ENCODE measurements at regions not wholly inside any gene's neighbourhood (a gene's known extent, or its start where the extent isn't known, plus 50 kb on each side); places are given as distances from the start of the nearest gene placed in this dataset.
"Not testable (repeated sequence)": the region's sequence is repeated elsewhere in the genome, so short reads cannot be mapped to it uniquely, and the experiment has no call there.

GRCh38 chr12:96117460-96117859 is 76.7 kb upstream of the ELK3 start:
- Mint-ChIP-seq H3K27ac (no peak overlapping the region), H3K27me3 (no peaks in the 10 kb centered on the region)

GRCh38 chr12:96120359-96121100 is 73.6 kb upstream of the ELK3 start:
- no peaks in the 10 kb centered on the region for H3K36me3 Mint-ChIP-seq
- H3K9me3 Mint-ChIP-seq (ENCODE audit: low read depth) = no peaks in the 10 kb centered on the region
- H3K27me3 Mint-ChIP-seq = no peaks in the 10 kb centered on the region
- H3K4me3 Mint-ChIP-seq = no peak overlapping the region
- H3K27ac Mint-ChIP-seq = no peak overlapping the region
- peaks cover 13% of the 10 kb centered on the region for H3K4me1 Mint-ChIP-seq (ENCODE audit: low read depth)

More at GRCh38 chr12:96117460-96117859, 76.7 kb upstream of the ELK3 start:
- no peak overlapping the region for H3K4me3 Mint-ChIP-seq
- no peaks in the 10 kb centered on the region for H3K9me3 Mint-ChIP-seq (ENCODE audit: low read depth)
- no peaks in the 10 kb centered on the region for H3K36me3 Mint-ChIP-seq
- H3K4me1 Mint-ChIP-seq (ENCODE audit: low read depth) = peaks cover 13% of the 10 kb centered on the region

- Mint-ChIP-seq H3K4me3 (no peak overlapping the region), H3K9me3 (ENCODE audit: low read depth) (no peaks in the 10 kb centered on the region), H3K36me3 (no peaks in the 10 kb centered on the region), H3K4me1 (ENCODE audit: low read depth) (peaks cover 13% of the 10 kb centered on the region), H3K27me3 (no peaks in the 10 kb centered on the region), H3K27ac (no peak overlapping the region)
Observed at GRCh38 chr12:96121271-96121711, 72.9 kb upstream of the ELK3 start.

GRCh38 chr12:96128292-96128691 is 65.9 kb upstream of the ELK3 start:
- not testable (repeated sequence) for H3K4me3 Mint-ChIP-seq; H3K9me3 Mint-ChIP-seq (ENCODE audit: low read depth)

GRCh38 chr12:96130396-96131059 is 63.6 kb upstream of the ELK3 start:
- Mint-ChIP-seq H3K27me3 (peaks cover 4% of the 10 kb centered on the region), H3K27ac (no peak overlapping the region), H3K36me3 (no peaks in the 10 kb centered on the region), H3K4me1 (ENCODE audit: low read depth) (peaks cover 12% of the 10 kb centered on the region), H3K4me3 (no peak overlapping the region), H3K9me3 (ENCODE audit: low read depth) (no peaks in the 10 kb centered on the region)

More at GRCh38 chr12:96128292-96128691, 65.9 kb upstream of the ELK3 start:
- H3K27me3 Mint-ChIP-seq; H3K27ac Mint-ChIP-seq; H3K4me1 Mint-ChIP-seq (ENCODE audit: low read depth); H3K36me3 Mint-ChIP-seq: not testable (repeated sequence)

GRCh38 chr12:96131230-96131788 is 62.9 kb upstream of the ELK3 start:
- Mint-ChIP-seq H3K27me3 (peaks cover 4% of the 10 kb centered on the region), H3K36me3 (no peaks in the 10 kb centered on the region), H3K27ac (no peak overlapping the region), H3K4me3 (no peak overlapping the region), H3K4me1 (ENCODE audit: low read depth) (peaks cover 16% of the 10 kb centered on the region), H3K9me3 (ENCODE audit: low read depth) (no peaks in the 10 kb centered on the region)

- H3K27ac Mint-ChIP-seq = no peak overlapping the region
- no peaks in the 10 kb centered on the region for H3K36me3 Mint-ChIP-seq
Observed at GRCh38 chr12:96132819-96133218, 61.4 kb upstream of the ELK3 start.

GRCh38 chr12:96134200-96134599 is 60.0 kb upstream of the ELK3 start:
- Mint-ChIP-seq H3K27me3 (peaks cover 4% of the 10 kb centered on the region), H3K9me3 (ENCODE audit: low read depth) (no peaks in the 10 kb centered on the region), H3K36me3 (no peaks in the 10 kb centered on the region), H3K4me3 (no peak overlapping the region), H3K27ac (no peak overlapping the region), H3K4me1 (ENCODE audit: low read depth) (peaks cover 24% of the 10 kb centered on the region)

More at GRCh38 chr12:96132819-96133218, 61.4 kb upstream of the ELK3 start:
- no peaks in the 10 kb centered on the region for H3K9me3 Mint-ChIP-seq (ENCODE audit: low read depth)
- H3K4me1 Mint-ChIP-seq (ENCODE audit: low read depth) = peaks cover 24% of the 10 kb centered on the region
- no peak overlapping the region for H3K4me3 Mint-ChIP-seq
- H3K27me3 Mint-ChIP-seq = peaks cover 4% of the 10 kb centered on the region

GRCh38 chr12:96136161-96136560 is 58.0 kb upstream of the ELK3 start:
- Mint-ChIP-seq H3K27me3 (peaks cover 2% of the 10 kb centered on the region), H3K27ac (peak overlapping the region; percentile 1), H3K4me3 (no peak overlapping the region), H3K36me3 (no peaks in the 10 kb centered on the region), H3K9me3 (ENCODE audit: low read depth) (peaks cover 3% of the 10 kb centered on the region), H3K4me1 (ENCODE audit: low read depth) (peaks cover 30% of the 10 kb centered on the region)

GRCh38 chr12:96136725-96137378 is 57.3 kb upstream of the ELK3 start:
- peak overlapping the region; percentile 1 for H3K27ac Mint-ChIP-seq
- no peaks in the 10 kb centered on the region for H3K36me3 Mint-ChIP-seq
- no peaks in the 10 kb centered on the region for H3K27me3 Mint-ChIP-seq
- H3K4me3 Mint-ChIP-seq = no peak overlapping the region
- peaks cover 27% of the 10 kb centered on the region for H3K4me1 Mint-ChIP-seq (ENCODE audit: low read depth)
- peaks cover 3% of the 10 kb centered on the region for H3K9me3 Mint-ChIP-seq (ENCODE audit: low read depth)

- peaks cover 3% of the 10 kb centered on the region for H3K9me3 Mint-ChIP-seq (ENCODE audit: low read depth)
- no peak overlapping the region for H3K27ac Mint-ChIP-seq
Observed at GRCh38 chr12:96140174-96140573, 54.0 kb upstream of the ELK3 start.

GRCh38 chr12:96141216-96141912 is 52.8 kb upstream of the ELK3 start:
- Mint-ChIP-seq H3K9me3 (ENCODE audit: low read depth) (peaks cover 3% of the 10 kb centered on the region), H3K27ac (no peak overlapping the region), H3K4me1 (ENCODE audit: low read depth) (peaks cover 35% of the 10 kb centered on the region), H3K27me3 (no peaks in the 10 kb centered on the region), H3K4me3 (no peak overlapping the region), H3K36me3 (no peaks in the 10 kb centered on the region)

More at GRCh38 chr12:96140174-96140573, 54.0 kb upstream of the ELK3 start:
- Mint-ChIP-seq H3K4me1 (ENCODE audit: low read depth) (peaks cover 40% of the 10 kb centered on the region), H3K4me3 (no peak overlapping the region), H3K27me3 (no peaks in the 10 kb centered on the region), H3K36me3 (no peaks in the 10 kb centered on the region)

- peaks cover 28% of the 10 kb centered on the region for H3K4me1 Mint-ChIP-seq (ENCODE audit: low read depth)
- no peaks in the 10 kb centered on the region for H3K36me3 Mint-ChIP-seq
- H3K4me3 Mint-ChIP-seq = peak overlapping the region; percentile 68
- H3K9me3 Mint-ChIP-seq (ENCODE audit: low read depth) = peaks cover 3% of the 10 kb centered on the region
- no peaks in the 10 kb centered on the region for H3K27me3 Mint-ChIP-seq
- no peak overlapping the region for H3K27ac Mint-ChIP-seq
Observed at GRCh38 chr12:96143392-96143791, 50.8 kb upstream of the ELK3 start.

- peak overlapping the region; percentile 35 for H3K4me3 Mint-ChIP-seq
- peaks cover 3% of the 10 kb centered on the region for H3K9me3 Mint-ChIP-seq (ENCODE audit: low read depth)
- H3K27me3 Mint-ChIP-seq = no peaks in the 10 kb centered on the region
- H3K27ac Mint-ChIP-seq = peak overlapping the region; percentile 16
- peaks cover 28% of the 10 kb centered on the region for H3K4me1 Mint-ChIP-seq (ENCODE audit: low read depth)
- H3K36me3 Mint-ChIP-seq = no peaks in the 10 kb centered on the region
Observed at GRCh38 chr12:96143827-96144565, 50.2 kb upstream of the ELK3 start.

All from activated naive CD8-positive, alpha-beta T cell (primary cell).